ENCODE measurements at regions not wholly inside any gene's neighbourhood (a gene's known extent, or its start where the extent isn't known, plus 50 kb on each side); places are given as distances from the start of the nearest gene placed in this dataset.
"Not testable (repeated sequence)": the region's sequence is repeated elsewhere in the genome, so short reads cannot be mapped to it uniquely, and the experiment has no call there.

DNA sequence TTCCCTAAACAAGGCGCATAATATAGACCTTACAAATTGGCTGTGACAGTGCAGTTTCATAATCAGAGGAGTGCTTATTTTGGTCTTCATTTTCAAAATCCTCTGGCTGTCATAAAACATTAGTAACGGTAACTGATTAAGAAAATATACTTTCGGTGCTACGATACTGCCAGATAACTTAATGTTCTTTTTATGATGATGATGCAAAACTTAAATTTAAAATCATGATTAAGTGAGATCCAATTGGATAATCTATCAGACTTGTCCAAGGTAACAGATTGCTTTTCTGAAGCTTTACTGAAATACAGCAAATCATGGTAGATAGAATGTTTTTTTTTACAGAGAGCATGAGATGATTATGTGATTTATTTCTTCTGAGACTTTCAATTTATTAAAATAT is 364.2 kb upstream of the CNTN3 start:
- Histone ChIP-seq H3K36me3 (replicated peaks in 1 of 2; ENCODE audit: control insufficient read depth in 1 of 2, insufficient read depth in 2 of 2, low read length in 1 of 2) (no peaks in the 10 kb centered on the region), H3K4me3 (ENCODE audit: low read depth in 2 of 2, low read length in 1 of 2) (no peak overlapping the region), H3K4me2 (no peak overlapping the region), H4K20me1 (ENCODE audit: insufficient read depth) (no peaks in the 10 kb centered on the region), H3K9me2 (no peaks in the 10 kb centered on the region), H3K27me3 (ENCODE audit: insufficient read depth) (no peaks in the 10 kb centered on the region), H2AFZ (ENCODE audit: low read depth) (no peak overlapping the region), H3K79me2 (ENCODE audit: insufficient read depth) (no peaks in the 10 kb centered on the region), H3K9me3 (no peaks in the 10 kb centered on the region), H3K9ac (no peak overlapping the region), H3F3A (replicated peaks; ENCODE audit: insufficient read depth) (no peaks in the 10 kb centered on the region), H3K27ac (ENCODE audit: low read depth in 2 of 2, low read length in 1 of 2) (no peak overlapping the region), H3K4me1 (ENCODE audit: control insufficient read depth in 1 of 2, insufficient read depth in 2 of 2, low read depth in 1 of 2, low read length in 1 of 2) (no peaks in the 10 kb centered on the region)
- ChIA-PET CTCF (no interaction called here), POLR2A (no interaction called here)
- TF ChIP-seq CTCF (IDR thresholded peaks at IDR 0.05) (no peak), ELF1 (IDR thresholded peaks at IDR 0.05) (no peak), RAD21 (IDR thresholded peaks at IDR 0.05; ENCODE audit: low read length) (no peak), RXRA (IDR thresholded peaks at IDR 0.05; ENCODE audit: borderline replicate concordance, low read depth) (no peak)
- TF ChIP-seq, protein P1, sequence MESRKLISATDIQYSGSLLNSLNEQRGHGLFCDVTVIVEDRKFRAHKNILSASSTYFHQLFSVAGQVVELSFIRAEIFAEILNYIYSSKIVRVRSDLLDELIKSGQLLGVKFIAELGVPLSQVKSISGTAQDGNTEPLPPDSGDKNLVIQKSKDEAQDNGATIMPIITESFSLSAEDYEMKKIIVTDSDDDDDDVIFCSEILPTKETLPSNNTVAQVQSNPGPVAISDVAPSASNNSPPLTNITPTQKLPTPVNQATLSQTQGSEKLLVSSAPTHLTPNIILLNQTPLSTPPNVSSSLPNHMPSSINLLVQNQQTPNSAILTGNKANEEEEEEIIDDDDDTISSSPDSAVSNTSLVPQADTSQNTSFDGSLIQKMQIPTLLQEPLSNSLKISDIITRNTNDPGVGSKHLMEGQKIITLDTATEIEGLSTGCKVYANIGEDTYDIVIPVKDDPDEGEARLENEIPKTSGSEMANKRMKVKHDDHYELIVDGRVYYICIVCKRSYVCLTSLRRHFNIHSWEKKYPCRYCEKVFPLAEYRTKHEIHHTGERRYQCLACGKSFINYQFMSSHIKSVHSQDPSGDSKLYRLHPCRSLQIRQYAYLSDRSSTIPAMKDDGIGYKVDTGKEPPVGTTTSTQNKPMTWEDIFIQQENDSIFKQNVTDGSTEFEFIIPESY (IDR thresholded peaks at IDR 0.05; ENCODE audit: borderline replicate concordance, low read depth), result no peak
- no peak for DNase-seq
- 64% methylated on average over 4 of the region's 4 CpGs for WGBS (ENCODE audit: low lambda C conversion rate)

DNA sequence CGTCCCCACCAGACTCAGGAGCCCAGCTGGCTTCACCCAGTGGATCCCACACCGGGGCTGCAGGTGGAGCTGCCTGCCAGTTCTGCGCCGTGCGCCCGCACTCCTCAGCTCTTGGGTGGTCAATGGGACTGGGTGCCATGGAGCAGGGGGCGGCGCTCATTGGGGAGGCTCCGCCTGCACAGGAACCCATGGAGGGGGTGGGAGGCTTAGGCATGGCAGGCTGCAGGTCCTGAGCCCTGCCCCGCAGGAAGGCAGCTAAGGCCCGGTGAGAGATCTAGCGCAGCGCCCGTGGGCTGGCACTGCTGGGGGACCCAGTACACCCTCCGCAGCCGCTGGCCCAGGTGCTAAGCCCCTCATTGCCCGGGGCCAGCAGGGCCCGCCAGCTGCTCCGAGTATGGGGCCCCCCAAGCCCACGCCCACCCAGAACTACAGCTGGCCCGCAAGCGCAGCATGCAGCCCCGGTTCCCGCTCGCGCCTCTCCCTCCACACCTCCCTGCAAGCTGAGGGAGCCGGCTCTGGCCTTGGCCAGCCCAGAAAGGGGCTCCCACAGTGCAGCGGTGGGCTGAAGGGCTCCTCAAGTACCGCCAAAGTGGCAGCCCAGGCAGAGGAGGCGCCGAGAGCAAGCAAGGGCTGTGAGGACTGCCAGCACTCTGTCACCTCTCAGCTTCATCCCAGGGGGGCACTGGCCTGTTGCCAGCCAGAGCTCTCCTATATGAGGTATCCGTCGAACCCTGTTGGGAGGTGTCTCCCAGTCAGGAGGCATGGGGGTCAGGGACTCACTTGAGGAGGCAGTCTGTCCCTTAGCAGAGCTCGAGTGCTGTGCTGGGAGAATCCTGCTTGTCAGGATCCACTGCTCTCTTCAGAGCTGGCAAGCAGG is 370.8 kb upstream of the CNTN3 start:
- H3K27ac ChIP-seq (ENCODE audit: low read depth in 2 of 2, low read length in 1 of 2); H3K9me2 ChIP-seq; H3K9ac ChIP-seq; H3K36me3 ChIP-seq (replicated peaks in 1 of 2; ENCODE audit: control insufficient read depth in 1 of 2, insufficient read depth in 2 of 2, low read length in 1 of 2); H3K4me2 ChIP-seq; POLR2A ChIA-PET; H3K4me3 ChIP-seq (ENCODE audit: low read depth in 2 of 2, low read length in 1 of 2); H3K27me3 ChIP-seq (ENCODE audit: insufficient read depth); H3K79me2 ChIP-seq (ENCODE audit: insufficient read depth); H3K9me3 ChIP-seq; H3F3A ChIP-seq (replicated peaks; ENCODE audit: insufficient read depth); DNase-seq; CTCF ChIA-PET; H4K20me1 ChIP-seq (ENCODE audit: insufficient read depth); H2AFZ ChIP-seq (ENCODE audit: low read depth); H3K4me1 ChIP-seq (ENCODE audit: control insufficient read depth in 1 of 2, insufficient read depth in 2 of 2, low read depth in 1 of 2, low read length in 1 of 2): not testable (repeated sequence)
- 68% methylated on average over 14 of the region's 34 CpGs for WGBS (ENCODE audit: low lambda C conversion rate)

GRCh38 chr3:74988095-74988494 is 373.6 kb upstream of the CNTN3 start:
- no peaks in the 10 kb centered on the region for H4K20me1 ChIP-seq (ENCODE audit: insufficient read depth)
- no peak overlapping the region for H3K9ac ChIP-seq
- H3K79me2 ChIP-seq (ENCODE audit: insufficient read depth), result no peaks in the 10 kb centered on the region
- ChIA-PET POLR2A (no interaction called here), CTCF (interaction anchor here (1.4 kb wide), 1 partner anchor 13 kb away, joined by 4 read pairs; no protein-coding TSS in a partner anchor)
- H3K27ac ChIP-seq (ENCODE audit: low read depth in 2 of 2, low read length in 1 of 2), result no peak overlapping the region
- H3K9me3 ChIP-seq, result no peaks in the 10 kb centered on the region
- H3K4me3 ChIP-seq (ENCODE audit: low read depth in 2 of 2, low read length in 1 of 2), result no peak overlapping the region
- no peaks in the 10 kb centered on the region for H3K9me2 ChIP-seq
- H3K27me3 ChIP-seq (ENCODE audit: insufficient read depth), result no peaks in the 10 kb centered on the region
- no peaks in the 10 kb centered on the region for H3F3A ChIP-seq (replicated peaks; ENCODE audit: insufficient read depth)
- no peak for DNase-seq
- H2AFZ ChIP-seq (ENCODE audit: low read depth), result no peak overlapping the region
- no peak overlapping the region for H3K4me2 ChIP-seq
- no peaks in the 10 kb centered on the region for H3K36me3 ChIP-seq (replicated peaks in 1 of 2; ENCODE audit: control insufficient read depth in 1 of 2, insufficient read depth in 2 of 2, low read length in 1 of 2)
- WGBS (ENCODE audit: low lambda C conversion rate), result 16% methylated on average over 3 of the region's 3 CpGs
- H3K4me1 ChIP-seq (ENCODE audit: control insufficient read depth in 1 of 2, insufficient read depth in 2 of 2, low read depth in 1 of 2, low read length in 1 of 2), result no peaks in the 10 kb centered on the region
- no peak for TF ChIP-seq JUND (IDR thresholded peaks at IDR 0.05)
- TF ChIP-seq, protein P2, sequence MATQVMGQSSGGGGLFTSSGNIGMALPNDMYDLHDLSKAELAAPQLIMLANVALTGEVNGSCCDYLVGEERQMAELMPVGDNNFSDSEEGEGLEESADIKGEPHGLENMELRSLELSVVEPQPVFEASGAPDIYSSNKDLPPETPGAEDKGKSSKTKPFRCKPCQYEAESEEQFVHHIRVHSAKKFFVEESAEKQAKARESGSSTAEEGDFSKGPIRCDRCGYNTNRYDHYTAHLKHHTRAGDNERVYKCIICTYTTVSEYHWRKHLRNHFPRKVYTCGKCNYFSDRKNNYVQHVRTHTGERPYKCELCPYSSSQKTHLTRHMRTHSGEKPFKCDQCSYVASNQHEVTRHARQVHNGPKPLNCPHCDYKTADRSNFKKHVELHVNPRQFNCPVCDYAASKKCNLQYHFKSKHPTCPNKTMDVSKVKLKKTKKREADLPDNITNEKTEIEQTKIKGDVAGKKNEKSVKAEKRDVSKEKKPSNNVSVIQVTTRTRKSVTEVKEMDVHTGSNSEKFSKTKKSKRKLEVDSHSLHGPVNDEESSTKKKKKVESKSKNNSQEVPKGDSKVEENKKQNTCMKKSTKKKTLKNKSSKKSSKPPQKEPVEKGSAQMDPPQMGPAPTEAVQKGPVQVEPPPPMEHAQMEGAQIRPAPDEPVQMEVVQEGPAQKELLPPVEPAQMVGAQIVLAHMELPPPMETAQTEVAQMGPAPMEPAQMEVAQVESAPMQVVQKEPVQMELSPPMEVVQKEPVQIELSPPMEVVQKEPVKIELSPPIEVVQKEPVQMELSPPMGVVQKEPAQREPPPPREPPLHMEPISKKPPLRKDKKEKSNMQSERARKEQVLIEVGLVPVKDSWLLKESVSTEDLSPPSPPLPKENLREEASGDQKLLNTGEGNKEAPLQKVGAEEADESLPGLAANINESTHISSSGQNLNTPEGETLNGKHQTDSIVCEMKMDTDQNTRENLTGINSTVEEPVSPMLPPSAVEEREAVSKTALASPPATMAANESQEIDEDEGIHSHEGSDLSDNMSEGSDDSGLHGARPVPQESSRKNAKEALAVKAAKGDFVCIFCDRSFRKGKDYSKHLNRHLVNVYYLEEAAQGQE (IDR thresholded peaks at IDR 0.05; ENCODE audit: low read depth, low read length), result no peak
- TF ChIP-seq MXI1 (IDR thresholded peaks at IDR 0.05; ENCODE audit: low read depth, low read length), result no peak
- TF ChIP-seq, protein P3, sequence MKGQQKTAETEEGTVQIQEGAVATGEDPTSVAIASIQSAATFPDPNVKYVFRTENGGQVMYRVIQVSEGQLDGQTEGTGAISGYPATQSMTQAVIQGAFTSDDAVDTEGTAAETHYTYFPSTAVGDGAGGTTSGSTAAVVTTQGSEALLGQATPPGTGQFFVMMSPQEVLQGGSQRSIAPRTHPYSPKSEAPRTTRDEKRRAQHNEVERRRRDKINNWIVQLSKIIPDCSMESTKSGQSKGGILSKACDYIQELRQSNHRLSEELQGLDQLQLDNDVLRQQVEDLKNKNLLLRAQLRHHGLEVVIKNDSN (IDR thresholded peaks at IDR 0.05; ENCODE audit: borderline replicate concordance, low read depth), result no peak
- TF ChIP-seq, protein P4, sequence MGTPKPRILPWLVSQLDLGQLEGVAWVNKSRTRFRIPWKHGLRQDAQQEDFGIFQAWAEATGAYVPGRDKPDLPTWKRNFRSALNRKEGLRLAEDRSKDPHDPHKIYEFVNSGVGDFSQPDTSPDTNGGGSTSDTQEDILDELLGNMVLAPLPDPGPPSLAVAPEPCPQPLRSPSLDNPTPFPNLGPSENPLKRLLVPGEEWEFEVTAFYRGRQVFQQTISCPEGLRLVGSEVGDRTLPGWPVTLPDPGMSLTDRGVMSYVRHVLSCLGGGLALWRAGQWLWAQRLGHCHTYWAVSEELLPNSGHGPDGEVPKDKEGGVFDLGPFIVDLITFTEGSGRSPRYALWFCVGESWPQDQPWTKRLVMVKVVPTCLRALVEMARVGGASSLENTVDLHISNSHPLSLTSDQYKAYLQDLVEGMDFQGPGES (IDR thresholded peaks at IDR 0.05; ENCODE audit: low read depth, low read length), result no peak
- no peak for TF ChIP-seq GATA2 (CRISPR knock-in tag; IDR thresholded peaks at IDR 0.05)
